ENCODE measurements at regions not wholly inside any gene's neighbourhood (a gene's known extent, or its start where the extent isn't known, plus 50 kb on each side); places are given as distances from the start of the nearest gene placed in this dataset.
"Not testable (repeated sequence)": the region's sequence is repeated elsewhere in the genome, so short reads cannot be mapped to it uniquely, and the experiment has no call there.

GRCh38 chr16:58940609-58941008, 206.5 kb upstream of the GOT2 start:
- H3K4me3 ChIP-seq (ENCODE audit: low read length): no peak overlapping the region
- no peak for DNase-seq (ENCODE audit: low read depth, low spot score)

- no peak for DNase-seq (ENCODE audit: low read depth, low spot score)
- no peak overlapping the region for H3K4me3 ChIP-seq (ENCODE audit: low read length)
Measured at GRCh38 chr16:58938811-58939210, 204.7 kb upstream of the GOT2 start.

- DNase-seq (ENCODE audit: low read depth, low spot score): no peak
- H3K4me3 ChIP-seq (ENCODE audit: low read length): no peak overlapping the region
Measured at GRCh38 chr16:58937661-58938060, 203.5 kb upstream of the GOT2 start.

GRCh38 chr16:58933186-58933585, 199.1 kb upstream of the GOT2 start:
- no peak overlapping the region for H3K4me3 ChIP-seq (ENCODE audit: low read length)
- no peak for DNase-seq (ENCODE audit: low read depth, low spot score)

GRCh38 chr16:58931436-58931835, 197.3 kb upstream of the GOT2 start:
- DNase-seq (ENCODE audit: low read depth, low spot score): no peak

GRCh38 chr16:58923094-58923493, 189.0 kb upstream of the GOT2 start:
- no peak for DNase-seq (ENCODE audit: low read depth, low spot score)
- H3K4me3 ChIP-seq (ENCODE audit: low read length): no peak overlapping the region

More at GRCh38 chr16:58931436-58931835, 197.3 kb upstream of the GOT2 start:
- no peak overlapping the region for H3K4me3 ChIP-seq (ENCODE audit: low read length)

GRCh38 chr16:58913456-58913855, 179.3 kb upstream of the GOT2 start:
- no peak overlapping the region for H3K4me3 ChIP-seq (ENCODE audit: low read length)
- no peak for DNase-seq (ENCODE audit: low read depth, low spot score)

GRCh38 chr16:58912571-58912970, 178.5 kb upstream of the GOT2 start:
- DNase-seq (ENCODE audit: low read depth, low spot score): no peak
- no peak overlapping the region for H3K4me3 ChIP-seq (ENCODE audit: low read length)

GRCh38 chr16:58906981-58907715, 173.0 kb upstream of the GOT2 start:
- no peak overlapping the region for H3K4me3 ChIP-seq (ENCODE audit: low read length)
- no peak for DNase-seq (ENCODE audit: low read depth, low spot score)

GRCh38 chr16:58904291-58904690, 170.2 kb upstream of the GOT2 start:
- H3K4me3 ChIP-seq (ENCODE audit: low read length): no peak overlapping the region
- DNase-seq (ENCODE audit: low read depth, low spot score): no peak

GRCh38 chr16:58889516-58889915, 155.4 kb upstream of the GOT2 start:
- no peak overlapping the region for H3K4me3 ChIP-seq (ENCODE audit: low read length)
- DNase-seq (ENCODE audit: low read depth, low spot score): no peak

- DNase-seq (ENCODE audit: low read depth, low spot score): no peak
- H3K4me3 ChIP-seq (ENCODE audit: low read length): no peak overlapping the region
Measured at GRCh38 chr16:58885528-58886170, 151.5 kb upstream of the GOT2 start.

- DNase-seq (ENCODE audit: low read depth, low spot score): no peak
- no peak overlapping the region for H3K4me3 ChIP-seq (ENCODE audit: low read length)
Measured at GRCh38 chr16:58884141-58884540, 150.0 kb upstream of the GOT2 start.

- no peak overlapping the region for H3K4me3 ChIP-seq (ENCODE audit: low read length)
- DNase-seq (ENCODE audit: low read depth, low spot score): peak; percentile 9
Measured at GRCh38 chr16:58883131-58883530, 149.0 kb upstream of the GOT2 start.

GRCh38 chr16:58882292-58882691, 148.2 kb upstream of the GOT2 start:
- no peak overlapping the region for H3K4me3 ChIP-seq (ENCODE audit: low read length)
- DNase-seq (ENCODE audit: low read depth, low spot score): no peak

GRCh38 chr16:58878641-58879040, 144.5 kb upstream of the GOT2 start:
- not testable (repeated sequence) for DNase-seq (ENCODE audit: low read depth, low spot score)

GRCh38 chr16:58866935-58867334, 132.8 kb upstream of the GOT2 start:
- DNase-seq (ENCODE audit: low read depth, low spot score): no peak
- H3K4me3 ChIP-seq (ENCODE audit: low read length): no peak overlapping the region

More at GRCh38 chr16:58878641-58879040, 144.5 kb upstream of the GOT2 start:
- H3K4me3 ChIP-seq (ENCODE audit: low read length): not testable (repeated sequence)

GRCh38 chr16:58863761-58864160, 129.6 kb upstream of the GOT2 start:
- no peak overlapping the region for H3K4me3 ChIP-seq (ENCODE audit: low read length)
- DNase-seq (ENCODE audit: low read depth, low spot score): no peak

- peak; percentile 56 for DNase-seq (ENCODE audit: low read depth, low spot score)
- H3K4me3 ChIP-seq (ENCODE audit: low read length): no peak overlapping the region
Measured at GRCh38 chr16:58863042-58863441, 128.9 kb upstream of the GOT2 start.

GRCh38 chr16:58862334-58863021, 128.4 kb upstream of the GOT2 start:
- no peak overlapping the region for H3K4me3 ChIP-seq (ENCODE audit: low read length)
- no peak for DNase-seq (ENCODE audit: low read depth, low spot score)

Measured in Jurkat, Clone E6-1 (cell line).